GM21737 (cell line): ENCODE measurements at regions not wholly inside any gene's neighbourhood (a gene's known extent, or its start where the extent isn't known, plus 50 kb on each side); places are given as distances from the start of the nearest gene placed in this dataset.

Source experiments
- ATAC-seq: cut with Tn5 transposase; IDR thresholded peaks from one replicate; pipeline ENCODE4 v1.9.1; 2021; ENCODE audit warnings: mild to moderate bottlenecking, moderate library complexity; ENCODE audit not compliant: unreplicated experiment

DNA sequence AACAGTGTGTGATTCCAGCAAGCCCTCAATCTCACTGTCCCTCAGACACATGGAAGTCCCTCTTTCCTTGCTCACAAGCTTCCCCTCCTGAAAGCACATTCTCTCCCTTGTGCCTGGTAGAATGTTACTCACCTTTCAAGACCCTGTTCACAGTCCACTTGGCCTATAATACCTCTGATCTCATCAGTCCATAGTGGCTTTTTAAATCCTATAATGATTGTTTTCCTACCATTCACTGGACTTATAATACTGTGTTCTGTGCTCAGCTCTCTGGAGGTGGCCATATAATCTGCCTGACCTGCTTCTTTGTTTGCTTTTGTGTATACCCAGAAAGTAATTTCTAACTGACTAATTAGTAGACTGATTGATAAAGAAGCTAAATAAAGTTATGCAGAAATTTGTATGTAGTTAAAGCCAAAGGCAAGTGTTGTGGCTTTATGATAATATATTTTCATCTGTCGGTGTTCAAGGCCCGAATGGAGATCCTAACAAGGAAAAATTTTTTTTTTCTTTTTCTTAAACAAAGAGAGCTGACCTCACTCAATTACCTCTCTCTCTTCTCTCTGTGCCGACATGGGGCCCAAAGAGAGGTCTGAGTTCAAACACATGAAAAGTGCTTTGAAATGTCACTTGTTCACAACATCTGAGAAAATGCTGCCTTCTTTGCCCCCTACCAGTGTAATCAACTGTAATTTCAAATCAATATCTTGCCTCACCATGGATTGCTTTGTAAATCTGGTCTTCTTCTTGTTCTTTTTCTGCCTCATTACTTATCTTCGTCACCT is 1033.0 kb upstream of the PIK3C3 start:
- ATAC-seq: no peak

DNA sequence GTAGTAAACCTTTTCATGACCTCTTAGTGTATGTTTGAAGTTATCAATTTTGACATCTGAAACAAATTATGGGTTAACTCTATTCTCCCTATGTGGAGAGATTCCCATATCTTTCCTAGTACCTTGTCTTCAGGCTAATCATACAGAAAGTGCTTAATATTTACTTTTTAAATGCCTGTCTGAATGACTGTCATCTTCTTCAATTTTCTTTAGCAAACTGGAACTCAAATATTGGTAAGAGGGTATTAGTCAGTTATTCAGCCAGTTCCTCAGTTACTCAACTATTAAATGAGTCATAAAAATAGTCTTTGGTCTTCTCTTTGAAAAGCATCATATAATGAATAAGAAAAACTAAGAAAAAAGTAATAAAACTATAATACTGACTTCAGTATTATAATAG is 1038.0 kb upstream of the PIK3C3 start:
- ATAC-seq: no peak

DNA sequence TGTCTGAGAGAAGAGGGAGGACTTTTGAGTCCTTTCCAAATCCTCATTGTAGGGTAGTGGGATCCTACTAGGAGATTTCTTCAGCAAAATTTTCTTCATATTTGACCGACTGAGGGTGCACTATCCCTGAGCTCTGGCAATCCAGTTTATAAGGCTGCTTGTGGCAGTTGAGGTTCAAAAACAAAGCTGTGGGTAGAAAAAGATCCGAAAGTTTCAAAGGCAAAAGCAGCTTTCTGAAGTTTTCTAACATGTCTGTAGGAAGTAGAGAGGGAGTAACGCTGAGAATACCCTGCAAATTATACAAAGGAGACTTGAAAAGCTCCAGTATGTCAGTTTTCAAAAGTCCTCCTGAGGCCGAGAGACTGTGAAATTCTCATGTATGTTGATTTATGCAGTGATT is 1039.3 kb upstream of the PIK3C3 start:
- no peak for ATAC-seq

DNA sequence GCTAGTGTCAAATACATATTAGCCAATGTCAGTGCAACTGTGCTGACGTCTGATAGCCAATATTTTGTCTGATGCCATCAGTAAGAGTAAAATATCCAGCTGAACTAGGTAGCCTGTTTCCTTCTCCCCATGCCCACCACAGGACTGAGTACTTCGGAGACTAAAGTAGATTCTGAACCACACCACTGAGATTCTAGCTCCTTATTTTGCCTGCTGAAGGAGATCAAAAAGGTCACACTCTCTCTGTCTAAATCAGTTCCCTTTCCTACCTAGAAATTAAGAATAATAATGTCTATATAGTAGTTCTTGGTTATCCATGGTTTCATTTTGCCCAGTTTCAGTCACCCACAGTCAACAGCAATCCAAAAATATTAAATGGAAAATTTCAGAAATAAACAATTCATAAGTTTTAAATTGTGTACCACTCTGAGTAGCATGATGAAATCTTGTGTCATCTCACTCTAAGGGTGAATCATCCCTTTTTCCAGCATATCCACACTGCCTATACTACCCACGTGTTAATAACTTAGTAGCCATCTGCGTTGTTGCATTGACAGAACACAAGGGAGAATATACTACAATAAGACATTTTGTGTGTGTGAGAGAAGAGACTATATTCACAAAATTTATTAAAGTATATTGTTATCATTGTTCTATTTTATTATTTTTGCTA is 1043.3 kb upstream of the PIK3C3 start:
- ATAC-seq: no peak

DNA sequence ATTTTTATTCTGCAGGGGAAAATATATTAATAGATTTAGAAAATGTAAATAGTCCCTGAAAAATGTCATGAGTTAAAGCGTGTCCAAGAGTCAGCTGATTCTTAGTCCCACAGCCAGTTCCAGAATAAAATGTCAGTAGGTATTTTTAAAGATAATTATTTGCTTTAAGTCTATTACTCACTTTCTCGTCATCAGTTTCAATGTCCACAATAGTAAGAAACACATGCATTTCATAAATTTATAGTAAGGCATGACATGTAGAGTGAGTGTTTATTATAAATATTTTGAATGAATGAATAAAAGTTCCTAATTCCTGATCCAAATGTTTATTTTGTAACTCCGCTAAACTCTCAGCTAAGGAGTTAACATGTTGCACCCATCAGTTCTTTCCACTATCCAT is 1044.0 kb upstream of the PIK3C3 start:
- ATAC-seq: no peak

DNA sequence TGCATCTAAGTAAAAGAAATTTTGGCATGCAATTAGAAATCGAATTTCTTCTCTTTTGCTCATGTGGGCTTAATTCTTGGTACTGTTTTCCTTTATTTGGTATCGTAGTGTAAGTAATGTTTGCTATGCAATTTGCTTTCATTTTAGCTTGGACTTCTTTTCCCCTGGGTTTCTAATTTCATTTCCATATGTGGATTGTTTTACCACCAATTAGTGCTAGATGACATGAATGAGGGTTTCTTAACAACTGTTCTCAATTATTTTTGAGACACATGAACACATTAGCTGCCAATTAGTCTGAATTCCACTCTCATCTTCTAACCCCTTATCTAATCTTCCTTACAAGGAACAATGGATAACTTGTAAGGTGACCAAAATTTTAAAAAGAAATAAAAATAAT is 1047.2 kb upstream of the PIK3C3 start:
- ATAC-seq: no peak

- ATAC-seq: no peak
Measured at GRCh38 chr18:40904295-40904694, 1050.7 kb upstream of the PIK3C3 start.

GRCh38 chr18:40902436-40902835 is 1052.6 kb upstream of the PIK3C3 start:
- ATAC-seq: no peak

DNA sequence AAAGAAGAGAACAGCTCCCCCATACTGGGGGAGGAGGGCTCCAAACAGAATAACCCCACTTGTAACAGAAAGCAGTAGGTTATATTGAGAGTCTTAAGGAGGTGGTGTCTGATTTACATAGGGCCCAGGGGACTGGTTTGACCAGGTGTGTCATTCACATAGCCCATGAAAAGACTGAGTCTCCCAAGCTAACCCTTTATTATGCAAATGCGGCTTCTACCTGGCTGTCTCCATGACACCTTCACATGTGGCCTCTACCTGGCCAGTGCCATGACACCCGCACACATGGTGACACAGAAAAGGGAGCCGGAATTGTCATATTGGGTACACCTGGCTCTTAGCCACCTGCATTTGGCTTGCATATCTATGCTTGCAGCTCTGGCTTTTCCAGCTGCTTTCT is 1057.2 kb upstream of the PIK3C3 start:
- no peak for ATAC-seq

DNA sequence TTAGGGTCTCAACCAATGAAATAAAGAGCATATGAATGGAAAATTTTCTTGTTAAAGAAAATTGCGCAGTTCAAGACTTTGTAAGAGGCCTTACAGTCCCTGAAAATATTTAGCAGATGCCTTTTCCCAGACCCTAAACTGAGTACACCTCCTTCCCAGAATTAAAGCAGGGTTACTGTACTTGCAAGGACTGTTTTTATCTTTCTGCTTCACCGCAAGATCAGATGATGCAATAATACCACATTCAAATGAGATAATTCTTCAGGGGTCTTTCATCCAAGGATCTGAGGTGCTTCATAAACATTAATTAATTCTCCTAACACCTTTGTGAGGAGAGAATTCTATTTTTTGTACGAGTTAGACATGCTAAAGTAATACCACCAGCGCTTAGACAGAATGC is 1071.8 kb upstream of the PIK3C3 start:
- ATAC-seq: no peak

- ATAC-seq: no peak
Measured at GRCh38 chr18:40882468-40882867, 1072.6 kb upstream of the PIK3C3 start.

DNA sequence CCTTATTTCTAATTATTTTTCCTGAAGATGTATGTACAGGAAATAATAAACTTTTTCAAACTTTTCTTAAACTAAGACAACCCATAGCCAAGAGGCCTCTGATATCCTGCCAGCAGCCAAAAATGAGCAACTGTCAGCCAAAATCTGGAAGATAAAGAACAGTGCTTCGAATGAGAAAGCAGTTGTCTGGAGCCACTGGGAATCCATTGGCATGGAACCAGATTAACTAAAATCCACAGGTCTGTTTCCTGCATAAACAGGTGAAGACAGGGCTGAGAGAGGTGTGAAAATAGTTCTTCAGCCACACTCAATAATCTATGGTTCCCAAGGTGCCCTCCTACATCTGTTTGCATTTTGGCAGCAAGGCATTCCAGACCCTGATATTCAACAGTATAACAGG is 1076.7 kb upstream of the PIK3C3 start:
- ATAC-seq: no peak

DNA sequence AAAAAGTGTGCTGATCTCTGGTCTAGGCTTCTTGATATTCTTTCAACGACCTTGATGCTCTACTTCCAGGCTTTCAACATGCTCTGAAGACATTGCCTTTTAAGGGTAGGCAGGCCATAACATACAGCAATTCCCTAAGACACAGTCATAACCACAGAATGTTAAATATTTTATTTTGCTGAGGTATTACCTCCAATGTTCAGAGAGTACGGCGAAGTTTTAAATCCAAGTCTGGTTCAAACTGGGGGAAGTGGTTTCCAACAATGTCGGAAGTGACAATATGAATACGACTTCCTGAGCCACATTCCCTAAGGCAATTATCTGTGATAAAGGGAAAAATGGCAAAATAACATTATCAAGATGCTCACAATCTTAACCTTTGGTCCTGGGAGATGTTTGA is 1077.9 kb upstream of the PIK3C3 start:
- no peak for ATAC-seq

- no peak for ATAC-seq
Measured at GRCh38 chr18:40875101-40875615, 1079.9 kb upstream of the PIK3C3 start.

GRCh38 chr18:40874233-40874632 is 1080.8 kb upstream of the PIK3C3 start:
- no peak for ATAC-seq

GRCh38 chr18:40868110-40868858 is 1086.8 kb upstream of the PIK3C3 start:
- no peak for ATAC-seq

DNA sequence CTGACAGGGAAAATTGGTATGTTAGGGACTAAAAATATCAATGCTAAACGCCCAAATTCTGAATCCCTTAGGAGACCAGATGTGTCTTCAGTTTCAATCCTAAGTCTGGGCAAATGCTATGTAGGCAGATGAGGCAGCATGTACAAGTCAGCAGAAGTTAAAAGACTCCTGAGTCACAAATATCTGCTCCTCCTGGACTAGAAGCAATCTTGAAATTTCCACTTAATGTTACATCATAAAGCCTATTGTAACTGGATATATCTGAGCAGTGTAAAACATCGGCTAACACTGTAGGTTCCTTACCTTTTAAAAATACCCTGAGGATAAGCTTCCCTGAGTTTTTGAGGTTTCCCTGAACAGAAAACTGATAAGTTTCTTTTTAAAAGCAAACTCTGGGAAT is 1087.6 kb upstream of the PIK3C3 start:
- no peak for ATAC-seq

DNA sequence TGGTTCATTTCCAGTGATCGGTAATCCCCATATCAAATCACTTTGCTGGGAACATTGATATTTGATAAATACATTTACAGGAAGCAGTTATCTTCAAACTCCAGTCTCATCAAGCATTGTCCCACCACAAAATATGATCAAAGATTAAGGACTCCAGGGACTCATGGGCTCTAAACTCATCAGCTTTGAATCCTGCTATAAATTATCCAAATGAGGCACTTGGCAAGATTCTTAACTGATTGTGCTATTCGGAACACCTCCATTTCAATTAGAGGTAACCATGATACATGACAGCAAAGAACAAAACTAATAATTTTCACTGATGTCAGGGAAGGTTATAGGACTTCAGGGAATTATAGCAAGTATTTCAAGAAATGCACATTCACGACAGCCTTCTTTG is 1088.1 kb upstream of the PIK3C3 start:
- no peak for ATAC-seq

DNA sequence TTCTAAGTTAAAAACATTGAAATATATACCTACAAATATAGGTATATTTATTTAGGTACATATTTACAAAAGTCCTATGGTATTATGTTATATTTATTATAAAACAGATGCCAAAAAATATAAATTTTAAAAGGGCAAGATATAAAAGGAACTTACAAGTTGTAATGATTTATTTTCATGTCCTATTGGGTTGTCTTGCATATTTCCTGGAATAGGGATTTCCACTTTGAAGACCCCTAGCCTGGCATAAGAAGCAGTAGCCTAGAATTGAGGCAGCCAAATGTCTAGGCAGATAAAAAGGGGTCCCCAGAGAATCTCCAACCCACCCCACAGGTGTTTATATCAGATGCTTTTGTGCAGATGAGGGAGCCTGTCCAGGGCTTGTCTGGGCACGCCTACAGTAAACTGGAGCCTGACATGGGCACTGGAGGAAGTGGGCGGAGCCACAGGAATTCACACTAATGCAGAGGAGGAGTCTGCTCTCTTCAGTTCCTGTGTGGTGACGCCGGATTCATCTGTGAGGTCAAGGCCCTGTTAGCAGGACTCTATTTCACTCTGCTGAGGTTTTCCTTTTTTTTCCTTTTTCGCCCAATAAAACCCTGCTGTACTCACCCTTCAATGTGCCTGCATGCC is 1088.9 kb upstream of the PIK3C3 start:
- ATAC-seq: no peak

DNA sequence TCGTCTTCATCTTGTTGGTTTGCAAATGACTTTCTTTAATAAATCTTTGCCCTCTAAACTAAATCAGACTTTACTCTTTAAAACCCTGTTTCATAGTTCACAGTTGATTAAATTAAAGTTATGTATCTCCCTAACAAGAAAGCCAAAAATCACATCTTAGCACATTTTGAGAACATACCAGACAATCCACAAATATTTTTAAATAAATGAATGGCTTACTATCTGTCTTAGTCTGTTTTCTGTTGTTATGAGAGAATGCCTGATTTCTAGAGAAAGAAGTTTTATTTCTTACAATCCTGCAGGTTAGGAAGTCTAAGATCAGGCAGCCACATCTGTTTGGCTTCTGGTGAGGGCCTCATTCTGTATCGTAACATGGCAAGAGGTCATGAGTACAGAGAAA is 1090.2 kb upstream of the PIK3C3 start:
- ATAC-seq: no peak

DNA sequence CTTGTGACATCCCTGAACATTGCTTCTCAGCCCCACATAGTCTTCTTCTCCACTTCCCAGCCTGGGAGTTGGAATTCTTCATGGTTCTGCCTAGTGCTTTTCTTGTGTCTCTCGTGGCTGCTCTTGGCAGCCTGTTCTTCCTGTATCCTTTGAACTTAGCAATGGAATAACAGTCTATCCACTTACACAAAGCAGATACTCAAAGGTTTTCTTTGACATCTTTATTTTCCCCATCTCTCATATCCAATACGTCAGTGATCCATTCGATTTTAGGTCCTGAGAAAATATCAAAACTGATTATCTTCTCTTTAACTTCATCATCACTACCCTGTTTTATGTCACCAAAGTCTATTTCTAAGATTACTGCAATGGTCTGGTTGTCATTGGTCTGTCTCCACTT is 1091.2 kb upstream of the PIK3C3 start:
- ATAC-seq: no peak
